Spleen (tissue), 11 donors: ENCODE measurements at regions not wholly inside any gene's neighbourhood (a gene's known extent, or its start where the extent isn't known, plus 50 kb on each side); places are given as distances from the start of the nearest gene placed in this dataset.
"Not testable (repeated sequence)": the region's sequence is repeated elsewhere in the genome, so short reads cannot be mapped to it uniquely, and the experiment has no call there.

ENCODE experiments used
- DNase-seq: peaks from one replicate; pipeline ENCODE4 v3.0.0-alpha.2; 2020
- H3K27ac ChIP-seq, 8 donors: fragments of 200-600 bp; sonication (generic) in 7 of 8; 1 replicate in 4 of 8; 2 replicates in 4 of 8; pipeline versions ENCODE4 v1.5.0 to v1.8.0; 2016 to 2021; ENCODE audit warnings: inconsistent platforms in 4 of 8, mild to moderate bottlenecking in 4 of 8, moderate library complexity in 1 of 8
- H3K27me3 ChIP-seq, 7 donors: fragments of 200-600 bp; sonication (generic) in 6 of 7; replicated peaks in 1 of 7; 1 replicate in 4 of 7; 2 replicates in 3 of 7; pipeline versions ENCODE4 v1.5.0 to v1.8.0; 2016 to 2021; ENCODE audit warnings: inconsistent platforms in 3 of 7, mild to moderate bottlenecking in 1 of 7
- H3K36me3 ChIP-seq, 6 donors: fragments of 200-600 bp; sonication (generic) in 5 of 6; 1 replicate in 4 of 6; 2 replicates in 2 of 6; pipeline versions ENCODE4 v1.5.0 to v1.8.0; 2016 to 2021; ENCODE audit warnings: inconsistent platforms in 2 of 6
- H3K4me1 ChIP-seq, 6 donors: fragments of 200-600 bp; sonication (generic) in 5 of 6; 1 replicate in 3 of 6; 2 replicates in 3 of 6; pipeline versions ENCODE4 v1.5.0 to v1.8.0; 2016 to 2021; ENCODE audit warnings: inconsistent platforms in 3 of 6
- H3K4me3 ChIP-seq, 8 donors: fragments of 200-600 bp; sonication (generic) in 7 of 8; 1 replicate in 4 of 8; 2 replicates in 4 of 8; pipeline versions ENCODE4 v1.5.0 to v1.8.0; 2016 to 2021; ENCODE audit warnings: inconsistent platforms in 4 of 8, mild to moderate bottlenecking in 4 of 8, moderate library complexity in 2 of 8
- H3K9me3 ChIP-seq, 8 donors: fragments of 200-600 bp; sonication (generic) in 7 of 8; 1 replicate in 4 of 8; 2 replicates in 4 of 8; pipeline versions ENCODE4 v1.5.0 to v1.8.0; 2016 to 2021; ENCODE audit warnings: inconsistent platforms in 4 of 8
- CTCF ChIP-seq, 11 experiments: fragments of 200-600 bp in 7 of 11; fragments of 450-650 bp in 4 of 11; sonication (generic) in 4 of 11; IDR thresholded peaks in 8 of 11; conservative IDR thresholded peaks in 3 of 11; 1 replicate in 7 of 11; 2 replicates in 4 of 11; pipeline versions ENCODE4 v1.4.0 to v1.8.0; 2016 to 2021; ENCODE audit warnings: antibody characterized with exemption in 11 of 11, inconsistent platforms in 4 of 11, mild to moderate bottlenecking in 1 of 11
- POLR2A ChIP-seq, 3 donors: fragments of 450-650 bp; IDR thresholded peaks; one replicate each; pipeline ENCODE4 v1.5.1; 2017; ENCODE audit warnings: antibody characterized with exemption in 3 of 3, mild to moderate bottlenecking in 1 of 3
- POLR2AphosphoS5 ChIP-seq, 3 donors: sonication (generic); formaldehyde crosslinking; IDR thresholded peaks; one replicate each; pipeline ENCODE4 v1.5.1; 2017; ENCODE audit warnings: antibody characterized with exemption in 3 of 3
- WGBS, 5 donors: extraction: QIAGEN DNeasy Blood & Tissue Kit in 3 of 5; methylation state at CpG; one replicate each; pipeline versions ENCODE4 v1.1.5 to v1.1.7; 2013 to 2018; 5-methylcytosine and 5-hydroxymethylcytosine counted together
- intact Hi-C: fragments of 100-400 bp; cut with DNase I; formaldehyde crosslinking; loops from one replicate; pipeline ENCODE4 v1.15.0; 2023; ENCODE audit warnings: low total_unique reads
- donor health status: healthy with polysubstance abuse.
- donor health status: DM: no; HTN: no; CAD: no; lungs with moderate emphysema.
- donor health status: DM: no; HTN: no; CAD: no.
- donor health status: Bipolar disorder and iron deficiency.
- donor health status: healthy.
- donor health status: DM: no; HTN: no; CAD: no.
- donor health status: DM: yes; HTN: yes; CAD: no.

DNA sequence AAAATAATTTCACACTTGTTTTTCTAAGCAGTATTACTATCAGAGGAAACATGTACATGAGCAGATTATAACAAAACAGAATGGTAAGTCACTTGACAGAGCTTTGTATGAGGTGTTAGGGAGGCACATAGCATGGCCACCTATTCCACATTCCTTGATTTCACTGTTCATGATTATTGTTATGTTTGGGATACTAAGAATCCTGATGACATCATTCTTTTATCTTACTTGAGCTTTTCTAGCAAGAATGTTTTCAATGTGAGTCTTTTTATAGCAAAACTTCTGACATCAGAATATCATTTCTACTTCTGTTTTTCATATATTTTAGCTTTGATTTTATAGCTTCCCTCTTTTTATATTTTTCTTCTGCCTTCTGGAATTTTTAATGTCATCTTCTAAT, 208.2 kb downstream of the DMRTA1 start:
- no peak for DNase-seq
- Histone ChIP-seq H3K4me3 (no peak overlapping the region), H3K4me1 (no peaks in the 10 kb centered on the region), H3K9me3 (peaks cover 0 to 4% (median 0%) of the 10 kb centered on the region in 8 donors), H3K36me3 (no peaks in the 10 kb centered on the region), H3K27me3 (no peaks in the 10 kb centered on the region), H3K27ac (no peak overlapping the region)
- intact Hi-C loops: no loop called here
- TF ChIP-seq CTCF (IDR thresholded peaks at IDR 0.05 in 8 of 11, conservative IDR thresholded peaks at IDR 0.05 in 3 of 11) (no peak), POLR2AphosphoS5 (IDR thresholded peaks at IDR 0.05) (no peak), POLR2A (IDR thresholded peaks at IDR 0.05) (no peak)

DNA sequence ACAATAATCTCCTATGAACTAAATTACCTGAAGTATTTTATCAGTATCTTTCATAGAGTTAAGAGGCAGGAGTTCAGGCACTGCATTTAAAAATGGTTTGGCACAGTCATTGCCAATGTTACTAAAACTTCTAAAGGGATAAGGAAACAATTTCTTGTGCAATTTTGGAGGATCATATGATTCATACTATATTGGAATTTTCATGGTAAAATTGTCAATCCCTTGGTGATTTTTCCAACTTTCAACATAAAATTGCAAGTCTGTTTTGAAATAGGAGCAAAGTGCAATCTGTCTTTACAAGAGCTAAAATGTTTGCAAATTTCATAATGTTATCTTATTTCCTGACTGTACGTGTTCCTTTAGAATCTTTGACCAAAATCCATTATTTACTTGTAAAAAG, 211.1 kb downstream of the DMRTA1 start:
- Histone ChIP-seq H3K4me3 (no peak overlapping the region), H3K36me3 (no peaks in the 10 kb centered on the region), H3K27ac (no peak overlapping the region), H3K4me1 (no peaks in the 10 kb centered on the region), H3K27me3 (no peaks in the 10 kb centered on the region), H3K9me3 (no peaks in the 10 kb centered on the region)
- TF ChIP-seq POLR2A (IDR thresholded peaks at IDR 0.05): no peak
- TF ChIP-seq CTCF (IDR thresholded peaks at IDR 0.05 in 8 of 11, conservative IDR thresholded peaks at IDR 0.05 in 3 of 11): no peak
- TF ChIP-seq POLR2AphosphoS5 (IDR thresholded peaks at IDR 0.05): no peak
- no peak for DNase-seq
- 67 to 80% (median 72%) methylated on average over 1 of the region's 1 CpG for WGBS, 5 donors
- intact Hi-C loops: no loop called here

- intact Hi-C loops, H3K36me3 ChIP-seq, H3K27me3 ChIP-seq, H3K4me1 ChIP-seq, H3K9me3 ChIP-seq, H3K27ac ChIP-seq, DNase-seq, H3K4me3 ChIP-seq: not testable (repeated sequence)
- WGBS, 5 donors: 56 to 71% (median 65%) methylated on average over 2 of the region's 2 CpGs
Measured at GRCh38 chr9:22658484-22658883, 211.9 kb downstream of the DMRTA1 start.

DNA sequence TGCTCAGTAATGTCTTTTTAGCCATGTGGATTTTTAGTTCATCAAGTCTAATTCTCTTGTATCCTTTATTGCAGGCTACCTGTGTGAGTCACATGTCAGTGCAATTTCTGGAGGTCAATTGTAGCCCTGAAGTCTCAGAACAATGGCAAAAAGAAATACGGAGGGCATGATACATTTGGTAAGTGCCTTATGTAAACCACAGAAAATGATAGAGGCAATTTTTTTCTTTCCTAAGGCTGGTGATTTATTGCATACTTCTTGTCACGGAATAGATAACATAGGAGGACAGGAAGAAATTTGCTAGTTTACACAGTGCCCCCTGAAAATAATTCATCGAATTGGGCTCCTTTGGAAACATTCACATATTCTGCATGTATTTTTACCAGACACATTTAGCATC, 235.9 kb downstream of the DMRTA1 start:
- DNase-seq: no peak
- H3K4me3 ChIP-seq: no peak overlapping the region
- peaks cover 0 to 10% (median 0%) of the 10 kb centered on the region in 8 donors for H3K9me3 ChIP-seq
- no peak for TF ChIP-seq CTCF (IDR thresholded peaks at IDR 0.05 in 8 of 11, conservative IDR thresholded peaks at IDR 0.05 in 3 of 11)
- TF ChIP-seq POLR2AphosphoS5 (IDR thresholded peaks at IDR 0.05): no peak
- no peak for TF ChIP-seq POLR2A (IDR thresholded peaks at IDR 0.05)
- 31 to 56% (median 50%) methylated on average over 3 of the region's 3 CpGs for WGBS, 5 donors
- no peaks in the 10 kb centered on the region for H3K4me1 ChIP-seq
- no peak overlapping the region for H3K27ac ChIP-seq
- no peaks in the 10 kb centered on the region for H3K36me3 ChIP-seq
- intact Hi-C loops: no loop called here
- no peaks in the 10 kb centered on the region for H3K27me3 ChIP-seq
